ENCODE measurements at regions not wholly inside any gene's neighbourhood (a gene's known extent, or its start where the extent isn't known, plus 50 kb on each side); places are given as distances from the start of the nearest gene placed in this dataset.
A peak's percentile ranks its signal among the peaks of the same experiment; 100 is the strongest.
"Not testable (repeated sequence)": the region's sequence is repeated elsewhere in the genome, so short reads cannot be mapped to it uniquely, and the experiment has no call there.

DNA sequence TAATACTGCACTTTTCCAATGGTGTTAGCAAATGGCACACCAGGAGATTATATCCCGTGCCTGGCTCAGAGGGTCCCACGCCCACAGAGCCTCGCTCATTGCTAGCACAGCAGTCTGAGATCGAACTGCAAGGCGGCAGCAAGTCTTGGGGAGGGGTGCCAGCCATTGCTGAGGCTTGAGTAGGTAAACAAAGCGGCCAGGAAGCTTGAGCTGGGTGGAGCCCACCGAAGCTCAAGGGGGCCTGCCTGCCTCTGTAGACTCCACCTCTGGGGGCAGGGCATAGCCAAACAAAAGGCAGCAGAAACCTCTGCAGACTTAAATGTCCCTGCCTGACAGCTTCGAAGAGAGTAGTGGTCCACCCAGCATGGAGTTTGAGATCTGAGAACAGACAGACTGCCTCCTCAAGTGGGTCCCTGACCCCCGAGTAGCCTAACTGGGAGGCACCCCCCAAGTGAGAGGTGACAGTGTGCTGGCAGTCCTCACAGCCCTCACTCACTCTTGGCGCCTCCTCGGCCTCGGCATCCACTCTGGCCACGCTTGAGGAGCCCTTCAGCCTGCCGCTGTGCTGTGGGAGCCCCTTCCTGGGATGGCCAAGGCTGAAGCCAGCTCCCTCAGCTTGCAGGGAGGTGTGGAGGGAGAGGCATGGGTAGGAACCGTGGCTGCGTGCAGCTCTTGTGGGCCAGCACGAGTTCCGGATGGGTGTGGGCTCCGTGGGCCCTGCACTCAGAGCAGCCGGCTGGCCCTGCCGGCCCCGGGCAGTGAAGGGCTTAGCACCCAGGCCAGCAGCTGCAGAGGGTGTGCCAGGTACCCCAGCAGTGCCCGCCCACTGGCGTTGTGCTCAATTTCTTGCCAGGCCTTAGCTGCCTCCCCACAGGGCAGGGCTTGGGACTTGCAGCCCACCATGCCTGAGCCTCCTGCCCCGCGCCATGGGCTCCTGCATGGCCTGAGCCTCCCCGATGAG is 188.0 kb downstream of the MMUT start:
- not testable (repeated sequence) for DNase-seq (ENCODE audit: low spot score)

DNA sequence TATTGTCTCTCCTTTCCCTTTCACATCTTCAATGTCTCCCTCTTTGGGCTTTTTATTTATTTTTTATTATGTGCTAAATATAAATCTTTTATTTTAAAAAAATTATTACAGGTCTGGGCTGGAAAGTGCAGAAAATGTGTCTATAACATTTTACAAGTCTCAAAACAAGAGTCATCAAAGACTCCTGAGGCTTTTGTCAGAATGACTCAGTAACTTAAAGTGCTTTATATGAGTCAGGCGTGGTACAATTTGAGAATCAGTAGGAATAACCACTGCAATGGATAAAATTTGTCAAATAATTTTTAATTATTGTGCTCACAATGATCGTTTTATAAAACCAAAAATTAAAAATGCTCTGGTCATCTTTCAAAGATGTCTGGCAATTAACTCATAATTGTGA is 193.9 kb downstream of the MMUT start:
- peak; percentile 25 for DNase-seq (ENCODE audit: low spot score)

DNA sequence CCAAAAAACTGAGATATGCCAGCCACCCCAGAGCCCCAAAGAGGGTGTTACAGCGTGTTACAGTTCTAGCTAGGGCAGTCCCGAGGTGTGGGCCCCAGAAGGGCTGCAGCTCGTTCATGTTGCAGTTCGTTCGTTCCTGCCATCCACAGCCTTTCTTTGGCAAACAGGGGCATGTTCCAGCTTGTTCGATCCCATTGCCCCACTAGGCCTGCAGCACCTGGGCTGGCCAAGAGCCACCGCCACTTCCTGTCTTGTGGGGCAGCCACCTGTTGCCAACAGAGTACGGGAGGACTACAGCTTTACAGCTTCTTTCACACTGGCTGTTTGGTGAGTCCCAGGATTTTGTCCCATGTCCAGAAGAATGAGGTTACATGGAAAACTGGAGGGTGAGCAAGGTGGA is 198.1 kb downstream of the MMUT start:
- no peak for DNase-seq (ENCODE audit: low spot score)

DNA sequence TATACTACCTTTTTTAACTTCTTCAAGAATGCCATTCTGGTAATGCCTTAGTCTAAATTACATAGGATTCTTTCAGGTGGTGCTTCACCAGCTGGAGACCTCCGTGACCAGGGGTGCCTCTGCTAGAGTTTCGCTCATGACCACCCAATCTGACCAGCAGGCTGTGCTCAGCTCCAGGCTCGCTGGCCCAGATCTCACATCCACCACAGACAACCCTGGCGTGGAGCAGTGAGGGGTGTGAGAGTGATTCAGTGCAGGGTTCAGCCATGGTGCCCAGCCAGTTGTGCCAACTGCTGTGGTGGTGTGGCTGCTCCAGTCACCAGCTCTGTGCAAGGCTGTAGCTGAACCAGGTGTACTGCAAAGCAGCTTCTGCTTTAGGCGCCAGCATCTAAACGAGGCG is 198.6 kb downstream of the MMUT start:
- DNase-seq (ENCODE audit: low spot score) = no peak

DNA sequence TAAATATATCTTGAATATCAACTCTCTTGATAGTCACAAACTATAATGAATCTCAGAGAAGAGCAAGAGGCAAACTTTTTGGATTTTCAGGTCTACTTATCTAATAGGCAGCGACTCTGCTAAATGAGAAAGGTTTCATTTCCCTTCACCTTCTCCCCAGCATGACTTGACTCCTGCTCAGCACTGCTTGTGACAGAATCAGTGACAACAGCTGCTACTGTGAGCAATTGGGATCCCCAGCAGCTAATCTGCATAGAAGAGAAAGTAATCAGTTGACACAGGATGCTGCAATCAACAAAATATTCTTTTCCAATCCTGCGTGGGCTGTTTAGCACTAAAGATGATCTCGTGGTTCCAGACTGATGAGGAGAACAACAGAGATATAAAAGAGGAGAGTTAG is 205.5 kb downstream of the MMUT start:
- no peak for DNase-seq (ENCODE audit: low spot score)

DNA sequence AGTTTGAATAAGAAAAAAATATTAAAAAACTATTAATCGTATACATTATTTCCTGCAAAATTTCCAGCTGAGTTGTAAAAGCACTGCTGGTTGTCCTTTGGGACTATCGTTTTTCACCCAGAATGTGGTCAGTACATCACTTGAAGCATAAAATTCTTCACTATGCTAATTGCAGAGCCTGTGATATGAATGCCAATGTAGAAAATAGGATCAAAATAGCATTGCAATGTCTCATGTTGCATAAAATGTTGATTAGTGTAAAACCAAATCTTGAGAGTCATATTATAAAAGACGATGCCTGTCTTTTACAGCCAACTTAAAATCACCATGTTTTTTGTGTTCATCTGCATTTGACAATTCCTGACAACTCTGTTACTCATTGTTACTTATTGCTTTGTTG is 207.7 kb downstream of the MMUT start:
- no peak for DNase-seq (ENCODE audit: low spot score)

DNA sequence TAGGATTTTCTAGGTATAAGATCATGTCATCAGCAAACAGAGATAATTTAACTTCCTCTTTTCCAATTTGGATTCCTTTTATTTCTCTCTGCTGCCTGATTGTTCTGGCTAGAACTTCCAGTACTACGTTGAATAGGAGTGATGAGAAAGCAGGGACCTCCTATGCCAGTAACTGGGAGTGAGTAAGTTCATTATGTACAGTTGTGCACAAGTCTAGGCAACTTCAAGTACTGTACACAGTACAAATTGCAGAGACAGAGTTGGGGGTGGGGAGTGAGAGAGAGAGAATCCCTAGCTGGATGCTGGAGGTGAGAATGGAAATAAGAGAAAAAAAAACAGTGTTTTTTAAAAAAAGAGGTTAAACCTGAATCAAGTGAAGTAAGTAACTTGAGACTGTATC is 210.2 kb downstream of the MMUT start:
- no peak for DNase-seq (ENCODE audit: low spot score)

DNA sequence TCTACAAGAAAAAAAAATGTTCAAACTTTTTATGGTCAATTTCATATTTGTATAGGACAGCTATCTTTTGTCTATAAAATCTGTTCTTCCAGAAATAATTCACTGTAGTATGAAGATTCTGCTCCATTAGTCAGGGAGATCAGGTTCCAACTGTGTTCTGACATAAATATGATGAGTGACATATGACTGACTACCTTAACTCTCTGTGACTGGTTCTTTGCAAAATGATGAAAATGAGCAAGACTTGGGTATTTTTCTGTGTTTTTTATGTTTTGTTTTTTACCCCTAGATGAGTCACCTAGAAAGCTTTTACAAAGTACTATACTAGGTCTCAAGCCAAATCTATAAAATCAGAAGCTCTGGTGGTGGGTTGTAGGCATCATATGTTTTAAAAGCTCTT is 229.6 kb downstream of the MMUT start:
- DNase-seq (ENCODE audit: low spot score) = no peak

DNA sequence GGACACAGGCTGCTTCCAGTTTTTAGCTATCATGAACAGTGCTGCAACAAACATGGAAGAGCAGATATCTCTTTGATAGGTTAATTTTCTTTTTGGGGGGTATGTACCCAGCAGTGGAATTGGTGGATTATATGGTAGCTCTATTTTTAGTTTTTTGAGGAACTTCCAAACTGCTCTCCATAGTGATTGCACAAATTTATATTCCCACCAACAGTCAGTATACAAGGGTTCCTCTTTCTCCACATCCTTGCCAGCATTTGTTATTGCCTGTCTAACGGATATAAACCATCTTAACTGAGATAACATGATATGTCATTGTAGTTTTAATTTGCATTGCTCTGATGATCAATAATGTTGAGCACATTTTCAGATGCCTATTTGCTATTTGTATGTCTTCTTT is 237.6 kb downstream of the MMUT start:
- DNase-seq (ENCODE audit: low spot score) = no peak

DNA sequence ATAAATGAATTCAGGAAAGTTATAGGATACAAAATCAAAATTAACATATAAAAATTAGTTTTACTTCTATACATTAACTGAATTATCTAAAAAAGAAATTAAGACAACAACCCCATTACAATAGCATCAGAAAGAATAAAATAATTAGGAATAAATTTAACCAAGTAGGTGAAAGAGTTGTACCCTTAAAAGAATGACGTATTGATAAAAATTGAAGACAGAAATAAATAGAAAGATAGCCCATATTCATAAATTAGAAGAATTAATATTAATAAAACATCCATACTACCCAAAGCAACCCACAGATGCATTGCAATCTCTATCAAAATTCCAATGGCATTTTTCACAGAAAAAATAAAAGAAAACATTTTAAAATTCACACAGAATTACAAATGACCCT is 242.8 kb downstream of the MMUT start:
- no peak for DNase-seq (ENCODE audit: low spot score)

DNA sequence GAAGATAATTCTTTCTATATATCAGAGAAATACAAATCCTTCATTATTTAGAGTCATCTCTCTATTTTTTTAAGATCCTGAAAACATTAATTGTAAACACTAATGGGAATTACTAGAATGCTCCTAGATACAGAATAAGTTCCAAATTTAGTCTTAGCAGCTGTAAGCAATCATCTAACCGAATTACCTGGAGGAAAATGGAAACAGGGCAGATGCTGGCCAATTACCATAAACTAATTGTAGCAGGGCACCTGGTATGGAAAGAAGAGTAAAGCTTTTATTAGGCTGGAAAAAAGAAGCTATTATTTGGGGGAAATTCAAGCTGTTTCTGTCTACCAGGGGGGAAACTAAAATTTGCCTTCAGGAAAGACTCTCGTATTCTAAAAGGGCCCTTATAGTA is 257.5 kb downstream of the MMUT start:
- no peak for DNase-seq (ENCODE audit: low spot score)

DNA sequence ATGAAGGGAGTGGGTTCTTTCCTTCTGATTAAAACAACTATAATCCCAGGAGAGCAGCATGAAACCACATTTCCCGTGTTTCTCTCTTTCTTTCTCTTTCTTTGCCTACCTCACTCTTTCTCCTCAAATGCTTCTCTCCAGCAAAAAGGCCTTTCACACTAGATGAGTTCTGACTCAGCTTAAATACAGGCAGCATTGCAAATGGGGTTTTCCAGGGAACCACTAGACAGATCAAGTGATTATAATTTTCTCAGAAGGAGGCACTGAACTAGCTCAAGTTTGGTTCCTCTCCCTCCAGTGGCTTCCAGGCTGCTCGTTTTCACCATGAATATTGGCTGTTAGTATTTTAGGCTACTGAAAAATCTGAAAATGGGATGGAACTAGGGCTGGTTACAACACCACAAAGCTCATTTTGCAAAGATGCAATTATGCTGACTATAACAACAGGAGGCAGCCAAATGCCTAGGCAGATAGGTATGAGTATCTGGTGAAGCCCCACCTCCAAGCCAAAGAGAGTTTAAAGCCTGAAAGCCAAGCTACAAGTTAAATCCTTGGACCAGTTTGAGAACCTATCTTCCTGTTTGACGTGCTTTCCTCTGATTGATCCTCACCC is 260.0 kb downstream of the MMUT start:
- no peak for DNase-seq (ENCODE audit: low spot score)

DNA sequence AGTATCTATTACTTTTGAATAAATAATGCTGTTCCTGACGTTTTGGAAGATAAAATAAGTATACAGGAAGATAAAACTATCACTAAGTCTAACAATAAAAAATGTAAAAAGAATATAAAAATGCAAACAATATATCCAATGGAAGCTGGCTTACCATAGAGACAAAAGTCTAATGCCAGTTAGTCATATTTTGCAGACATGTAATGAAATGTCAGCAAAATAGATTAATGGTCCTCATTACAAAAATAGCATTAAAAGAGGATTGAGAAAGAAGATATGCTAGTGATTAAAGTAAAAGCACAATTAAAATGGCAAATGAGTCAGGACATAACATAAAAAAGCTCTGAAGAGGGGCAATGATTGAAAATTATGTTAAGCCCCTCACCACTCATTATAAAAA is 265.0 kb downstream of the MMUT start:
- DNase-seq (ENCODE audit: low spot score) = no peak

DNA sequence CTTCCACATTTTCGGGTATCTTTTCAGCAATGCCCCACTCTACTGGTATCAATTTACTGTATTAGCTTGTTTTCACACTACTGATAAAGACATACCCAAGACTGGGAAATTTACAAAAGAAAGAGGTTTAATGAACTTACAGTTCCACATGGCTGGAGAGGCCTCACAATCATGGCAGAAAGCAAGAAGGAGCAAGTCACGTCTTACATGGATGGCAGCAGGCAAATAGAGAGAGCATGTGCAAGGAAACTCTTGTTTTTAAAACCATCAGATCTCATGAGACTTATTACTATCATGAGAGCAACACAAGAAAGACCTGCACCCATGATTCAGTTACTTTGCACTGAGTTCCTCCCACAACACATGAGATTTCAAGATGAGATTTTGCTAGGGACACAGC is 300.7 kb downstream of the MMUT start:
- DNase-seq (ENCODE audit: low spot score) = not testable (repeated sequence)

DNA sequence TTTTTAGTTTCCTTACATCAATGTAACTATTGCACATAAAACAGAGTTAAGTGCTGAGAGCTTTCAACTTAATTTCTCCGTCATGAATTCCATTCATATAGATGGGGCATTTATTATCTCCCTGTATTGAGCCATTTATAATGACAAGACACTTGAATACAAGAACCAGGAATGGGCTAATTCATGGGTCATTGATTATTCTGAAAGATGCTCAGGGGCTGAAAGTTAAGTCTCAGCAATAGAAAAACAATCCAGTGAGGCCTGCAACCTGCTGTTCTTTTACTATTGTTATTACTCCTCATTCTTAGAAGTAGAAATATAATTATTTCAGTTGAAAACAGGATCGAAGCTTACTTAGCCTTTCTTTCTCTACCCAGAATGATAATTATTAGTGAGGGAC is 307.7 kb downstream of the MMUT start:
- DNase-seq (ENCODE audit: low spot score) = no peak

DNA sequence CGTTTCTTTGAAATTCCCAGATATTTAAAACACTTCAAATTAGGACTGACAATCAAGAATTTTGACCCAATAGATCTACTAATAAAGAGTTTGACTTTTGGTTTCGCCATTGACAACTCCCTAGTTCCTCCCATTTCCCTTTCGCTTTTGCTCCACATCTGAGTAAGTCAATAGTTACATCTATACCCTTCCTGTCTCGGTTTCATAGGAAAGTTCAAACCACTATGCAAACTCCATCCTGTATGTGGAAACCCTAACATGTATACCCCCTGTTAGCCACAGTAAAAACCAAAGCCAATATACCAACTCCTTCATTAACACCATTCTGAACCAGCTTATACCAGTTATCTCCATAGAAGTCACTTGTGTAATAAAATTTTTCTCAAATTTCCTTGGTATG is 311.1 kb downstream of the MMUT start:
- no peak for DNase-seq (ENCODE audit: low spot score)

DNA sequence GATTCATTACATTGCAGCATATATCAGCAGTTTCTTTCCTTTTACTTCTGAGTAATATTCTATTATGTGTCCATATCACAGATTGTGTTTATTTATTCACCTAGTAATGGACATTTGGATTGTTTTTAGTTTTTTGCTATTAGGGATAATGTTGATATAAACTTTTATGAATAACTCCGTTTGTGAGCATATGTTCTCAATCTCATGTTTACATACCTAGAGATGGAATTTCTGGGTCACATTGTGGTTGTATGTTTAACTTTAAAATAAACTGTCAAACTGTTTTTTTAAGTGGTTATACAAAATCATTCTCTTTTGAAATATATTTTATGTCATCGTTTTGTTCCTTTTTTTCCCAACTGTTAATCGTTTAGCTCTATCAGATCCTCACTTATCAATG is 311.6 kb downstream of the MMUT start:
- DNase-seq (ENCODE audit: low spot score) = no peak

DNA sequence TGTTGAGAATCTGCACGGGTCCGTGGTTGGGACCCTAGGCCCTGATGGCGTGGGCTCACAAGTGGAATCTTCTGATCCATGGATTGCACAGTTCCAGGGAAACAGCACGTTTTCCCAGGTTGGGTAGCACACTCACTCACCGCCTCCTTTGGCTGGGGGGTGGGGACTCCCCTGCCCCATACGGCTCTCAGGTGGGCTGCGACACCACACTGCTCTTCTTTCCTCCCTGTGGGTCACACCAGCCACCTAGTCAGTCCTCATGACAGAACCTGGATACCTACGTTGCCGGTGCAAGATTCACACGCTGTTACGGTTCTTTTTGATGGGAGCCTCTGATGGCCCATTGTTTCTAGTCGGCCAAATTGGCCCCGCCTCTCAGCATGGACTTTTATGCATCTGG is 312.0 kb downstream of the MMUT start:
- no peak for DNase-seq (ENCODE audit: low spot score)

DNA sequence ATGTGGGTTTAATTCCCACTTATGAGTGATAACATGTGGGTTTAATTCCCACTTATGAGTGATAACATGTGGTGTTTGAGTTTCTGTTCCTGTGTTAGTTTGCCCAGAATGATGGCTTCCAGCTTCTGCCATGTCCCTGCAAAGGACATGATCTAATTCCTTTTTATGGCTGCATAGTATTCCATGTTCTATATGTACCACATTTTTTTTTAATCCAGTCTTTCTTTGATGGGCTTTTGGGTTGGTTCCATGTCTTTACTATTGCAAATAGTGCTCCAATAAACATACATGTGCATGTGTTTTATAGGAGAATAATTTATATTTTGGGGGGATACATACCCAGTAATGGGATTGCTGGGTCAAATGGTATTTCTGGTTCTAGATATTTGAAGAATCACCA is 317.8 kb downstream of the MMUT start:
- no peak for DNase-seq (ENCODE audit: low spot score)

DNA sequence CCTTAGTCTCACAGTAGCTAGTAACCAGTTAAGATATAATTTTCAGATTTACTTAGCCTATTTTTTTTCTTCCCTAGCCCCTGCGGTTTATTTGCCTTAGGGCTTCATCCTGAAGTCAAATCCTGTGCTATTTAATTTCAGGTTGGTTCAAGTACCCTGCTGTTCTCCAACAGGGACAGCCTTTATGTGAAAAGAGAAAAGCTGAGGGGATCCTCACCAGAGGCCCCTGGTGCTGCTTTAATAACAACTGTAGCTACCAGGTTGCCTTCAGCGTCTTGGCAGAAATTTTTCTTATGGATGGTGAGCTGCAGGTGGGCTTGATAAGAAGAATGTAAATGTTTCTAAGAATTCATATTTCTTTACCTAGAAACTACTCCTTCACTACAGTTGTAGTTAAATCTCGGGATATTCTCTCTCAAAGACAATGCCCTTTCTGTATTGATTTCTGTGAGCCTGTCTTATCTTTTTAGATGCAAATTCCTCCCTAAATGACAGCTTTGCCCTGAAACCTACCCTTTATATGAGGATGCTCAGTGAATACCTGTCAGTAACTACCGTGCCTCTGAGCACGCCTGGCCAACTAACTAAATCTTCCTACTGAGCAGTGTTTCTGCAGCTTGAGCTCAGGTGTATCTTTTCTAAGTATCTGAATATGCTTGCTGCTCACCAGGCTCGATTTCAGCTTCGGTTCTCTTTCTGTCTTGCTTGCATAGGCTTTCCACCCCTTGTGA is 320.5 kb downstream of the MMUT start:
- no peak for DNase-seq (ENCODE audit: low spot score)

DNA sequence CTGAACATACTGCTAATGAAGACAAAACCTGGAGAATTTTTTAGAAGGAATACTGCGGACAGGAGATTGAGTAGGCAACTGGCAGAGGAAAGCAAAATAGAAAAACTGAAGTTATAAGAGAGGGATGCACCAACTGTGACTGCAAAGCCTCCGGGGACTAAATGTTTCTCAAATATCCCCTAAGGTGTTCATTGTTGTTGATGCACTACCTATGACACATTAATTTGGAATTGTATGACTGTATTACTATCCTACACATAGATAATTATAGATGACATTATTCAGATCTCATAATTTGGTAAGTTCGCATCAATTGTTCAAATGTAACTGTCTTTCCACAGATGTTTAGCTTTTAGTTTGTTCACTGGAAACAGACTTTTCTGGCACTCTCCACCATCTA is 341.1 kb downstream of the MMUT start:
- DNase-seq (ENCODE audit: low spot score) = no peak

DNA sequence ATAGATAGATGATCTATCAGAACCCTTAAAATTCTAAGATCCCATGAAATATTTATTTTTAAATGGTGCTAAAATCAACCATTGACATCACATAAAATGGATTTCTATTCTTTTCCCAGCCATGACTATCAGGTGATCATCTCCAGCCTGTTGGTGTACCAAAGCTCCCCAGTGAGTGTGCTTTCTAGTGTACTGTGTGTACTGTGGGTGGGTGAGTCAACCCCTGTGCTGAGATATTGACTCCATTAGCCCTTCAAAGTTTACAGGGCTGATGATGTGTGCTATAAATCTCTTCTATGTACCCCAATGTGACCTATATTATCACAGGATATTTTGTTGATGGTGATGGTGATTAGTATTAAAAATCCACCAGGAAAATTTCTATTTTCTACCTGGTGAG is 344.6 kb downstream of the MMUT start:
- no peak for DNase-seq (ENCODE audit: low spot score)

DNA sequence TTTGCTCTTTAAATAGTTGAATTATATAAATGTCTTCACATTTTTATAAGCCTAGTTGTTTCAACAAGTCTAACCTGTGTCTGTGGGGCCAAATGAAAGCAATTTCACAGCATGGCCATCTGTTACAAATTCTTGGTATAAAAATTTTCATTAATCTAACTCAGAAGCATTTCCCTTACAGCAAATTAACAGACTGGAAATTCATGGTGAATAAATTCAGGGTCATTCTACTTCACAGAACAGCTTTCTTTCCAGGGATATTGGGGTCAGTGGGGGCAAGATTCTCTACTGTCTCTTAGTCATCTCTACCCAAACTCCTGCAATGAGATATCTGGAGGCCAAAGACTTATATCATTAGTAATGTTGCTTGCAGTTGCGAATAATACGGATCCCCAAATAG is 352.1 kb downstream of the MMUT start:
- DNase-seq (ENCODE audit: low spot score) = no peak
